KMS-11 (cell line): ENCODE measurements at regions not wholly inside any gene's neighbourhood (a gene's known extent, or its start where the extent isn't known, plus 50 kb on each side); places are given as distances from the start of the nearest gene placed in this dataset.

Experiments
- H2AFZ ChIP-seq: fragments of 200-600 bp; sonication (generic); 2 replicates; pipeline ENCODE4 v1.6.1; 2016; ENCODE audit warnings: antibody characterized with exemption, mixed run types, low read depth
- H3K27ac ChIP-seq: fragments of 200-600 bp; sonication (generic); 2 replicates; pipeline ENCODE4 v1.6.1; 2016; ENCODE audit warnings: mild to moderate bottlenecking, mixed run types
- H3K27me3 ChIP-seq: fragments of 200-600 bp; sonication (generic); 2 replicates; pipeline ENCODE4 v1.6.1; 2017; ENCODE audit warnings: mild to moderate bottlenecking, low read depth, mixed run types, moderate library complexity; ENCODE audit not compliant: insufficient read depth
- H3K36me3 ChIP-seq: fragments of 200-600 bp; sonication (generic); 2 replicates; pipeline ENCODE4 v1.6.1; 2017; ENCODE audit warnings: mild to moderate bottlenecking, mixed run types; ENCODE audit not compliant: insufficient read depth
- H3K4me1 ChIP-seq: fragments of 200-600 bp; sonication (generic); 2 replicates; pipeline ENCODE4 v1.6.1; 2016; ENCODE audit warnings: mild to moderate bottlenecking, low read depth, mixed run types; ENCODE audit not compliant: poor library complexity, severe bottlenecking
- H3K4me2 ChIP-seq: fragments of 200-600 bp; sonication (generic); 2 replicates; pipeline ENCODE4 v1.7.0; 2016; ENCODE audit warnings: mild to moderate bottlenecking, mixed run types
- H3K4me3 ChIP-seq: fragments of 200-600 bp; sonication (generic); IDR thresholded peaks from 2 replicates; pipeline ENCODE4 v1.6.1; 2017; ENCODE audit warnings: low read depth, low read length, mixed read lengths; ENCODE audit not compliant: insufficient read depth
- H3K79me2 ChIP-seq: fragments of 200-600 bp; sonication (generic); 2 replicates; pipeline ENCODE4 v1.6.1; 2016; ENCODE audit warnings: low read depth, mixed run types; ENCODE audit not compliant: insufficient read depth
- H3K9ac ChIP-seq: fragments of 200-600 bp; sonication (generic); 2 replicates; pipeline ENCODE4 v1.6.1; 2016; ENCODE audit warnings: mild to moderate bottlenecking, mixed run types
- H4K20me1 ChIP-seq: fragments of 200-600 bp; sonication (generic); 2 replicates; pipeline ENCODE4 v1.6.1; 2016; ENCODE audit warnings: mild to moderate bottlenecking, mixed run types; ENCODE audit not compliant: insufficient read depth
- TF ChIP-seq, protein P1 (sequence below): fragments of 200-600 bp; sonication (generic); conservative IDR thresholded peaks from 2 replicates; pipeline ENCODE4 v1.6.1; 2017; ENCODE audit warnings: low read depth, mild to moderate bottlenecking, antibody characterized with exemption, low read length, moderate library complexity, mixed read lengths

DNA sequence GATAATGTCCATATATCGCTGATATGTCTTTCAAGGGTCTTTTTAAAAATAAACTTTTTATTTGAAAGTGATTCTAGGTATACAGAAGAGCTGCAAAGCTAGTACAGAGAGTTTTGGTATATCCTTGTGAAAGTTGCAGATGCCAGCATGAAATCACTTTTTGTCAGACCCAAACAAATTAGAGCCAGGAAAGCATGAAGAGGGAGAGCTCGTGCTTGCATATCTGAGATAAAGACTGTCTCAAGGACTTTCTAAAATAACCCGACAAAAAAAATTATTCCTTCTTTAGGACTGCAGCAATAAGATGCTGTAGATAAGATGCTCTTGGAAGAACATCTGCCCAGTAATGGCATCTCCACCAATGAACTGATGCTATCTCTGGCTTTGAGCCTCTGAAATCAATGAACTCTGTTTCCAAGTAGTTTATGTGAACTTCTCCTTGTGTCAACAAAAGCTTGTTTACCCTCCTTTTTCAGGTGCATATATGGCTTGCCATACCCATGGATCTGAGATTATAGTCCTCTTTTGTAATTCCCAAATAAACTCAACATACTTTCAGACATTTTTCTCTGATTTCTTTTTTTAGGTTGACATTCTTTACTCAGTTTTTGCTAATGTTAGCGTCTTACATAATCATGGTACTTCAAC, 774.6 kb upstream of the FAM98A start:
- H3K4me2 ChIP-seq = no peak overlapping the region
- no peaks in the 10 kb centered on the region for H3K79me2 ChIP-seq
- H3K4me1 ChIP-seq = no peaks in the 10 kb centered on the region
- H3K27me3 ChIP-seq = no peaks in the 10 kb centered on the region
- no peak overlapping the region for H3K4me3 ChIP-seq
- no peak overlapping the region for H3K9ac ChIP-seq
- no peaks in the 10 kb centered on the region for H3K36me3 ChIP-seq
- H3K27ac ChIP-seq = no peak overlapping the region
- TF ChIP-seq, protein P1, sequence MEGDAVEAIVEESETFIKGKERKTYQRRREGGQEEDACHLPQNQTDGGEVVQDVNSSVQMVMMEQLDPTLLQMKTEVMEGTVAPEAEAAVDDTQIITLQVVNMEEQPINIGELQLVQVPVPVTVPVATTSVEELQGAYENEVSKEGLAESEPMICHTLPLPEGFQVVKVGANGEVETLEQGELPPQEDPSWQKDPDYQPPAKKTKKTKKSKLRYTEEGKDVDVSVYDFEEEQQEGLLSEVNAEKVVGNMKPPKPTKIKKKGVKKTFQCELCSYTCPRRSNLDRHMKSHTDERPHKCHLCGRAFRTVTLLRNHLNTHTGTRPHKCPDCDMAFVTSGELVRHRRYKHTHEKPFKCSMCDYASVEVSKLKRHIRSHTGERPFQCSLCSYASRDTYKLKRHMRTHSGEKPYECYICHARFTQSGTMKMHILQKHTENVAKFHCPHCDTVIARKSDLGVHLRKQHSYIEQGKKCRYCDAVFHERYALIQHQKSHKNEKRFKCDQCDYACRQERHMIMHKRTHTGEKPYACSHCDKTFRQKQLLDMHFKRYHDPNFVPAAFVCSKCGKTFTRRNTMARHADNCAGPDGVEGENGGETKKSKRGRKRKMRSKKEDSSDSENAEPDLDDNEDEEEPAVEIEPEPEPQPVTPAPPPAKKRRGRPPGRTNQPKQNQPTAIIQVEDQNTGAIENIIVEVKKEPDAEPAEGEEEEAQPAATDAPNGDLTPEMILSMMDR = no peak
- H2AFZ ChIP-seq = no peak overlapping the region
- H4K20me1 ChIP-seq = no peaks in the 10 kb centered on the region

DNA sequence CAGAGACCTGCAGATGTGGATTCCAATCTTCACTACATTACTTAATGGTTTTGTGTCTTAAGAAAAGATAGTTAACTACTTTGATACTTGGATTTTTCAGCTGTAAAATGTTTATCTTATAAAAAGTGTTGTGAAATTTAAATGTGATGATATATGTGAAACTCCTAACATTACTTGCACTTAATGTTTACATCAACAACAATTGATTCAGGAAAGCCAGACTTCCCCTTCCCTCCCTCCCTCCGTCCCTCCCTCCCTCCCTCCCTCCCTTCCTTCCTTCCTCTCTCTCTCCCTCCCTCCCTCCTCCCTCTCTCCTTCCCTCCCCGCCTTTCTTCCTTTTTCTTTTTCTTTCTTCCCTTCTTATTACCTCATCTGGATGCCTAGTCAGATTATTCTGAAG, 773.9 kb upstream of the FAM98A start:
- Histone ChIP-seq H3K4me3 (no peak overlapping the region), H3K27me3 (no peaks in the 10 kb centered on the region), H3K4me2 (no peak overlapping the region), H3K9ac (no peak overlapping the region), H3K27ac (no peak overlapping the region), H4K20me1 (no peaks in the 10 kb centered on the region), H3K79me2 (no peaks in the 10 kb centered on the region), H3K36me3 (no peaks in the 10 kb centered on the region), H2AFZ (no peak overlapping the region), H3K4me1 (no peaks in the 10 kb centered on the region)
- TF ChIP-seq, protein P1 = no peak

DNA sequence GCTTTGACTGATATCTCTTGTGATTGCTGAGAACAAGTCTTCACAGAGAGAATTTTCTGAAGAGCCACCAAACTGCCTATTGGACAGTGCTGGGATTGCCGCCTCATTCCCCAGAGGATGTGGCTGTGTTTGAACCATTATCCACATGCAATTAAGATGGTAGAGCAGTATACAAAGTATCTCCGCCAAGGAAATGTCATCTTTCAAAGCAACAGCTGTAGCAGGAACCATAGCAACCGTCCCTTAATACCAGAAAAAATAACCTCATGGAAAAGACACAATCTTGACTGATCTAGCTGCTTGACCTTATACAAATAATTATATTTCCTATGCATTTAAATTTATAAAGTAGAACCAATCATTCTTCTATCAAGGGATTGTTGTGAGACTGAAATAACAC, 772.6 kb upstream of the FAM98A start:
- Histone ChIP-seq H4K20me1 (no peaks in the 10 kb centered on the region), H3K4me1 (no peaks in the 10 kb centered on the region), H3K27ac (no peak overlapping the region)

DNA sequence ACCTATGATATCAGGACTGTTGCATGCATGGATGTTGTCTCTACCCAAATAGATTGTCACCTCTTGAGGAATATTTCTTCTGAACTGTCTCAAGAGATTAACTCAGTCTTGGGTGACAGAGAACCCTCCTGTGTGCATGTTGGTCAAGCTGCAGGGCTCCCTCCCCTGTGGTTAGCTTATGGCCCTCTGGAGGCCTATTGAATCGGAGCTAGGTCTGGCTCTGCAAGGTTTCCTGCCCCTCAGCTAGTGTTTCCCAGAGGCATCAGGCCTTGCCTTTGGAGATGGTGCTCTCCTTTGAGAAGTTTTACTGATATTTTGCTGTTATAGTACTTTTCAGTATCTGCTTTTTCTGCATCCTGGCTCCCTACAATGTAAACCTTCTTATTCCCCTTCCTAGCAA, 769.2 kb upstream of the FAM98A start:
- Histone ChIP-seq H2AFZ (no peak overlapping the region), H3K4me1 (no peaks in the 10 kb centered on the region), H3K27ac (no peak overlapping the region), H3K4me3 (no peak overlapping the region), H3K36me3 (no peaks in the 10 kb centered on the region), H3K9ac (no peak overlapping the region), H4K20me1 (no peaks in the 10 kb centered on the region), H3K79me2 (no peaks in the 10 kb centered on the region), H3K27me3 (no peaks in the 10 kb centered on the region), H3K4me2 (no peak overlapping the region)
- TF ChIP-seq, protein P1 = no peak

More for the DNA sequence above, 772.6 kb upstream of the FAM98A start:
- no peak overlapping the region for H3K4me2 ChIP-seq
- H2AFZ ChIP-seq = no peak overlapping the region
- no peak overlapping the region for H3K4me3 ChIP-seq
- H3K9ac ChIP-seq = no peak overlapping the region
- no peaks in the 10 kb centered on the region for H3K36me3 ChIP-seq
- H3K27me3 ChIP-seq = no peaks in the 10 kb centered on the region
- TF ChIP-seq, protein P1 = no peak
- H3K79me2 ChIP-seq = no peaks in the 10 kb centered on the region
